Right atrium auricular region (tissue), 2 donors: ENCODE measurements at regions not wholly inside any gene's neighbourhood (a gene's known extent, or its start where the extent isn't known, plus 50 kb on each side); places are given as distances from the start of the nearest gene placed in this dataset.

ENCODE experiments used
- DNase-seq: peaks from one replicate; pipeline ENCODE4 v3.0.0-alpha.2; 2019; ENCODE audit warnings: low spot score
- H3K27ac ChIP-seq, 2 donors: fragments of 200-600 bp; sonication (generic); 1 replicate in 1 of 2; 2 replicates in 1 of 2; pipeline ENCODE4 v1.5.1; 2016 to 2019
- H3K27me3 ChIP-seq, 2 donors: fragments of 200-600 bp; sonication (generic); one replicate each; pipeline versions ENCODE4 v1.5.1 to v1.6.0; 2017 to 2019
- H3K36me3 ChIP-seq: fragments of 200-600 bp; sonication (generic); one replicate; pipeline ENCODE4 v1.5.1; 2016
- H3K4me1 ChIP-seq, 2 donors: fragments of 200-600 bp; sonication (generic); one replicate each; pipeline versions ENCODE4 v1.5.1 to v1.6.0; 2017 to 2019
- H3K4me3 ChIP-seq, 2 donors: fragments of 200-600 bp; sonication (generic); 1 replicate in 1 of 2; 2 replicates in 1 of 2; pipeline ENCODE4 v1.5.1; 2017 to 2019; ENCODE audit warnings: mild to moderate bottlenecking in 1 of 2, moderate library complexity in 1 of 2
- H3K9me3 ChIP-seq, 2 donors: fragments of 200-600 bp; sonication (generic); one replicate each; pipeline ENCODE4 v1.5.1; 2019
- CTCF ChIP-seq, 2 donors: fragments of 200-600 bp; sonication (generic); IDR thresholded peaks; one replicate each; pipeline ENCODE4 v1.5.1; 2019; ENCODE audit warnings: antibody characterized with exemption in 2 of 2

- Histone ChIP-seq H3K27ac (no peak overlapping the region), H3K36me3 (no peaks in the 10 kb centered on the region), H3K4me1 (no peaks in the 10 kb centered on the region), H3K27me3 (no peaks in the 10 kb centered on the region), H3K9me3 (peaks cover 3 to 36% of the 10 kb centered on the region in 2 donors), H3K4me3 (no peak overlapping the region)
- no peak for TF ChIP-seq CTCF (IDR thresholded peaks at IDR 0.05)
- no peak for DNase-seq
These were observed 278.8 kb upstream of the RPS6KA3 start for GRCh38 chrX:20545538-20545937.

- Histone ChIP-seq H3K4me1 (no peaks in the 10 kb centered on the region), H3K9me3 (peaks cover 3 to 38% of the 10 kb centered on the region in 2 donors), H3K27me3 (no peaks in the 10 kb centered on the region), H3K36me3 (no peaks in the 10 kb centered on the region), H3K4me3 (no peak overlapping the region), H3K27ac (no peak overlapping the region)
- DNase-seq, result no peak
- TF ChIP-seq CTCF (IDR thresholded peaks at IDR 0.05), result no peak
These were observed 275.4 kb upstream of the RPS6KA3 start for GRCh38 chrX:20542072-20542471.

GRCh38 chrX:20538974-20539373, 272.3 kb upstream of the RPS6KA3 start:
- TF ChIP-seq CTCF (IDR thresholded peaks at IDR 0.05), result no peak
- Histone ChIP-seq H3K36me3 (no peaks in the 10 kb centered on the region), H3K4me3 (no peak overlapping the region)

GRCh38 chrX:20531667-20532066, 265.0 kb upstream of the RPS6KA3 start:
- no peaks in the 10 kb centered on the region for H3K9me3 ChIP-seq
- H3K4me3 ChIP-seq, result no peak overlapping the region
- no peak for TF ChIP-seq CTCF (IDR thresholded peaks at IDR 0.05)
- H3K36me3 ChIP-seq, result no peaks in the 10 kb centered on the region
- H3K27me3 ChIP-seq, result no peaks in the 10 kb centered on the region
- no peak overlapping the region for H3K27ac ChIP-seq
- no peak for DNase-seq
- peaks cover 0 to 6% of the 10 kb centered on the region in 2 donors for H3K4me1 ChIP-seq

More at GRCh38 chrX:20538974-20539373, 272.3 kb upstream of the RPS6KA3 start:
- Histone ChIP-seq H3K9me3 (peaks cover 3 to 28% of the 10 kb centered on the region in 2 donors), H3K27me3 (no peaks in the 10 kb centered on the region), H3K27ac (no peak overlapping the region), H3K4me1 (no peaks in the 10 kb centered on the region)
- DNase-seq, result no peak

- peaks cover 0 to 6% of the 10 kb centered on the region in 2 donors for H3K4me1 ChIP-seq
- TF ChIP-seq CTCF (IDR thresholded peaks at IDR 0.05), result peak; percentile 65 to 89
- no peaks in the 10 kb centered on the region for H3K27me3 ChIP-seq
- no peak overlapping the region for H3K27ac ChIP-seq
- H3K36me3 ChIP-seq, result no peaks in the 10 kb centered on the region
- peak; percentile 70 for DNase-seq
- peak overlapping the region in 1 of 2 donors; percentile 11 for H3K4me3 ChIP-seq
- H3K9me3 ChIP-seq, result no peaks in the 10 kb centered on the region
These were observed 263.8 kb upstream of the RPS6KA3 start for GRCh38 chrX:20530406-20530921.

- Histone ChIP-seq H3K4me1 (peaks cover 0 to 6% of the 10 kb centered on the region in 2 donors), H3K27ac (no peak overlapping the region), H3K36me3 (no peaks in the 10 kb centered on the region), H3K9me3 (no peaks in the 10 kb centered on the region), H3K4me3 (peak overlapping the region in 1 of 2 donors; percentile 11), H3K27me3 (no peaks in the 10 kb centered on the region)
- DNase-seq, result no peak
- TF ChIP-seq CTCF (IDR thresholded peaks at IDR 0.05), result no peak
These were observed 263.0 kb upstream of the RPS6KA3 start for GRCh38 chrX:20529711-20530110.
